B cell (primary cell): ENCODE measurements at regions not wholly inside any gene's neighbourhood (a gene's known extent, or its start where the extent isn't known, plus 50 kb on each side); places are given as distances from the start of the nearest gene placed in this dataset.
"Not testable (repeated sequence)": the region's sequence is repeated elsewhere in the genome, so short reads cannot be mapped to it uniquely, and the experiment has no call there.

Experiments used
- CTCF ChIP-seq: fragments of 200-600 bp; IDR thresholded peaks from one replicate; pipeline ENCODE4 v1.8.0; 2022; ENCODE audit warnings: antibody characterized with exemption, mild to moderate bottlenecking
- EZH2 ChIP-seq: IDR thresholded peaks from 2 replicates; pipeline ENCODE4 v1.6.1; 2012; ENCODE audit warnings: borderline replicate concordance, low read depth, mild to moderate bottlenecking, moderate library complexity, low read length; ENCODE audit not compliant: insufficient read depth, poor library complexity, severe bottlenecking

GRCh38 chr14:86064595-86064994 lies 534.7 kb downstream of the FLRT2 start:
- not testable (repeated sequence) for TF ChIP-seq CTCF, EZH2
